ENCODE measurements at regions not wholly inside any gene's neighbourhood (a gene's known extent, or its start where the extent isn't known, plus 50 kb on each side); places are given as distances from the start of the nearest gene placed in this dataset.

DNA sequence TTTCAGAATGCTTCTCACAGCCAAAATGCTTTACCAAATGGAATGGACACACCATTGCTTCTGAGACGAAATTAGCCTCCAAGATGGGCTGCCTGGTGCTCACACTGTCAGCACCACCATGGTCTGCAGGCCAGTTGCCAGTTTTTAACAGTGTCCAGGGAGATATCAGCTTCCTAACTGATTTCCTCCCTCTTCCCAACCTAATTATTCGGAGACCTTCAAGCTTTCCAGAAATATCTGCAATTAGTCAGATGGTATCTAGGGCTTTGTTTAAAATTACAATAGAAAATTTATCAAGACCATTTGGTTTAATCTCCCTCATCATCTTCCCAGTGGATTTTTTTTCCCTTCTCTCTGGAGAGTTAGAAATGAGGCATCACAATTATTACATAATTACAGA lies 287.5 kb downstream of the ZPLD1 start:
- TF ChIP-seq POLR2A (IDR thresholded peaks at IDR 0.05; ENCODE audit: extremely low read depth, insufficient read length) (no peak), MYC (IDR thresholded peaks at IDR 0.05; ENCODE audit: low read depth, low read length) (no peak)
- TF ChIP-seq, protein P1, sequence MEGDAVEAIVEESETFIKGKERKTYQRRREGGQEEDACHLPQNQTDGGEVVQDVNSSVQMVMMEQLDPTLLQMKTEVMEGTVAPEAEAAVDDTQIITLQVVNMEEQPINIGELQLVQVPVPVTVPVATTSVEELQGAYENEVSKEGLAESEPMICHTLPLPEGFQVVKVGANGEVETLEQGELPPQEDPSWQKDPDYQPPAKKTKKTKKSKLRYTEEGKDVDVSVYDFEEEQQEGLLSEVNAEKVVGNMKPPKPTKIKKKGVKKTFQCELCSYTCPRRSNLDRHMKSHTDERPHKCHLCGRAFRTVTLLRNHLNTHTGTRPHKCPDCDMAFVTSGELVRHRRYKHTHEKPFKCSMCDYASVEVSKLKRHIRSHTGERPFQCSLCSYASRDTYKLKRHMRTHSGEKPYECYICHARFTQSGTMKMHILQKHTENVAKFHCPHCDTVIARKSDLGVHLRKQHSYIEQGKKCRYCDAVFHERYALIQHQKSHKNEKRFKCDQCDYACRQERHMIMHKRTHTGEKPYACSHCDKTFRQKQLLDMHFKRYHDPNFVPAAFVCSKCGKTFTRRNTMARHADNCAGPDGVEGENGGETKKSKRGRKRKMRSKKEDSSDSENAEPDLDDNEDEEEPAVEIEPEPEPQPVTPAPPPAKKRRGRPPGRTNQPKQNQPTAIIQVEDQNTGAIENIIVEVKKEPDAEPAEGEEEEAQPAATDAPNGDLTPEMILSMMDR (IDR thresholded peaks at IDR 0.05; ENCODE audit: low read depth, low read length) = no peak
- TF ChIP-seq, protein P2, sequence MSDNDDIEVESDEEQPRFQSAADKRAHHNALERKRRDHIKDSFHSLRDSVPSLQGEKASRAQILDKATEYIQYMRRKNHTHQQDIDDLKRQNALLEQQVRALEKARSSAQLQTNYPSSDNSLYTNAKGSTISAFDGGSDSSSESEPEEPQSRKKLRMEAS (IDR thresholded peaks at IDR 0.05; ENCODE audit: low read depth, low read length) = no peak

Measured in NB4 (cell line).